Transverse colon (tissue), 3 donors: ENCODE measurements at regions not wholly inside any gene's neighbourhood (a gene's known extent, or its start where the extent isn't known, plus 50 kb on each side); places are given as distances from the start of the nearest gene placed in this dataset.

ENCODE experiments used
- EP300 ChIP-seq: sonication (generic); formaldehyde crosslinking; IDR thresholded peaks from one replicate; pipeline ENCODE4 v1.6.1; 2017; ENCODE audit warnings: antibody characterized with exemption, low read depth
- POLR2A ChIP-seq: fragments of 450-650 bp; IDR thresholded peaks from one replicate; pipeline ENCODE4 v1.6.1; 2016; ENCODE audit warnings: antibody characterized with exemption, mild to moderate bottlenecking, moderate library complexity
- TF ChIP-seq, protein P1 (sequence below), 5 experiments: fragments of 200-600 bp in 3 of 5; fragments of 450-650 bp in 2 of 5; sonication (generic) in 3 of 5; IDR thresholded peaks; 1 replicate in 2 of 5; 2 replicates in 3 of 5; pipeline ENCODE4 v1.5.1; 2016 to 2017; ENCODE audit warnings: antibody characterized with exemption in 5 of 5, inconsistent platforms in 3 of 5, mild to moderate bottlenecking in 2 of 5, moderate library complexity in 1 of 5

DNA sequence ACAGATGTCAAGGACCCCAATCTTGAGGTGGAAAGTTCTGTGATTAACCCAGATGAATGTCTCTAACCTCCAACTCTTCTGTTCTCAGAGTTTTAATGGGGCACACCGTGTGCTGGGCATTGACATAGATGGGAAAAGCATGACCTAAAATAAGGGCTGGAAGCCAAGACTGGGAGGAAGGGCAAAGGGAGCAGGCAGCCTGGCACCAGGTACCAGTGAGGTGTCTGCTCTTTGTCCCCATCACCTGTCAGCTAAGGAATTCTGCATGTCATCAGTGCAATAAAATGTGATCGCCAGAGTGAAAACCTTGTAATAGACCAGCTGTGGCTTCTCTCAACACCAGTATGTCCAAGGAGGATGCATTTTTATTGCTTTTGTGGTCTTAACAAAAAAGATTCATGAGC lies 143.5 kb upstream of the TPM1 start:
- TF ChIP-seq EP300 (peak; percentile 99), POLR2A (no peak)
- TF ChIP-seq, protein P1, sequence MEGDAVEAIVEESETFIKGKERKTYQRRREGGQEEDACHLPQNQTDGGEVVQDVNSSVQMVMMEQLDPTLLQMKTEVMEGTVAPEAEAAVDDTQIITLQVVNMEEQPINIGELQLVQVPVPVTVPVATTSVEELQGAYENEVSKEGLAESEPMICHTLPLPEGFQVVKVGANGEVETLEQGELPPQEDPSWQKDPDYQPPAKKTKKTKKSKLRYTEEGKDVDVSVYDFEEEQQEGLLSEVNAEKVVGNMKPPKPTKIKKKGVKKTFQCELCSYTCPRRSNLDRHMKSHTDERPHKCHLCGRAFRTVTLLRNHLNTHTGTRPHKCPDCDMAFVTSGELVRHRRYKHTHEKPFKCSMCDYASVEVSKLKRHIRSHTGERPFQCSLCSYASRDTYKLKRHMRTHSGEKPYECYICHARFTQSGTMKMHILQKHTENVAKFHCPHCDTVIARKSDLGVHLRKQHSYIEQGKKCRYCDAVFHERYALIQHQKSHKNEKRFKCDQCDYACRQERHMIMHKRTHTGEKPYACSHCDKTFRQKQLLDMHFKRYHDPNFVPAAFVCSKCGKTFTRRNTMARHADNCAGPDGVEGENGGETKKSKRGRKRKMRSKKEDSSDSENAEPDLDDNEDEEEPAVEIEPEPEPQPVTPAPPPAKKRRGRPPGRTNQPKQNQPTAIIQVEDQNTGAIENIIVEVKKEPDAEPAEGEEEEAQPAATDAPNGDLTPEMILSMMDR (IDR thresholded peaks at IDR 0.05), result no peak
